Naive thymus-derived CD8-positive, alpha-beta T cell (primary cell): ENCODE measurements at regions not wholly inside any gene's neighbourhood (a gene's known extent, or its start where the extent isn't known, plus 50 kb on each side); places are given as distances from the start of the nearest gene placed in this dataset.
"Not testable (repeated sequence)": the region's sequence is repeated elsewhere in the genome, so short reads cannot be mapped to it uniquely, and the experiment has no call there.

ENCODE experiments used
- ATAC-seq, 2 donors: fragments of 150-1000 bp; cut with Tn5 transposase in 1 of 2; sonication (Bioruptor Pico), chemical (Tn5 transposase) in 1 of 2; 1 replicate in 1 of 2; 2 replicates in 1 of 2; pipeline ENCODE4 v1.10.0; 2021; ENCODE audit warnings: mild to moderate bottlenecking in 2 of 2, moderate library complexity in 2 of 2
- POLR2A ChIA-PET: fragments of 350-600 bp; sonication (Branson Sonifier 250); formaldehyde crosslinking; loops from one replicate; lab custom pipeline; 2021; ENCODE audit warnings: antibody characterized with exemption; lab: Charles Lee
- DNase-seq, 10 donors: peaks; one replicate each; pipeline versions ENCODE4 v3.0.0 to v3.0.0-alpha.2; 2020 to 2022
- H3K27ac Mint-ChIP-seq, 10 donors: one replicate each; pipeline ENCODE4 v1.8.0; 2020 to 2022; ENCODE audit warnings: mild to moderate bottlenecking in 10 of 10, mixed read lengths in 10 of 10, moderate library complexity in 4 of 10, inconsistent platforms in 1 of 10
- H3K27me3 Mint-ChIP-seq, 5 donors: one replicate each; pipeline ENCODE4 v1.8.0; 2021 to 2022; ENCODE audit warnings: mixed read lengths in 5 of 5
- H3K36me3 Mint-ChIP-seq, 3 donors: one replicate each; pipeline ENCODE4 v1.8.0; 2020 to 2022; ENCODE audit warnings: mixed read lengths in 3 of 3, mild to moderate bottlenecking in 2 of 3, inconsistent platforms in 1 of 3
- H3K4me1 Mint-ChIP-seq, 4 donors: one replicate each; pipeline ENCODE4 v1.8.0; 2021 to 2022; ENCODE audit warnings: mixed read lengths in 4 of 4
- H3K4me3 Mint-ChIP-seq, 10 donors: one replicate each; pipeline ENCODE4 v1.8.0; 2020 to 2022; ENCODE audit warnings: mild to moderate bottlenecking in 10 of 10, mixed read lengths in 10 of 10, moderate library complexity in 6 of 10, inconsistent platforms in 1 of 10
- H3K9me3 Mint-ChIP-seq, 9 donors: one replicate each; pipeline ENCODE4 v1.8.0; 2020 to 2022; ENCODE audit warnings: mixed read lengths in 9 of 9, mild to moderate bottlenecking in 3 of 9, inconsistent platforms in 1 of 9, moderate library complexity in 1 of 9

- Mint-ChIP-seq H3K27ac (no peak overlapping the region), H3K4me1 (no peaks in the 10 kb centered on the region), H3K9me3 (peaks cover 0 to 2% (median 0%) of the 10 kb centered on the region in 9 donors), H3K27me3 (peaks cover 0 to 5% (median 0%) of the 10 kb centered on the region in 5 donors), H3K4me3 (no peak overlapping the region), H3K36me3 (no peaks in the 10 kb centered on the region)
- ATAC-seq (no peak), DNase-seq (no peak)
- POLR2A ChIA-PET = no interaction called here
Measured at GRCh38 chr5:17018871-17019270, 82.8 kb upstream of the MYO10 start.

GRCh38 chr5:17019324-17019723, 83.2 kb upstream of the MYO10 start:
- no peak for ATAC-seq

GRCh38 chr5:17020678-17021601, 84.9 kb upstream of the MYO10 start:
- ATAC-seq = no peak
- no peak overlapping the region for H3K27ac Mint-ChIP-seq
- DNase-seq = no peak
- POLR2A ChIA-PET = no interaction called here
- H3K27me3 Mint-ChIP-seq = peaks cover 0 to 3% (median 0%) of the 10 kb centered on the region in 5 donors
- H3K4me1 Mint-ChIP-seq = no peaks in the 10 kb centered on the region
- H3K4me3 Mint-ChIP-seq = no peak overlapping the region
- H3K36me3 Mint-ChIP-seq = no peaks in the 10 kb centered on the region
- no peaks in the 10 kb centered on the region for H3K9me3 Mint-ChIP-seq

More at GRCh38 chr5:17019324-17019723, 83.2 kb upstream of the MYO10 start:
- H3K4me3 Mint-ChIP-seq = no peak overlapping the region
- no peak overlapping the region for H3K27ac Mint-ChIP-seq
- H3K4me1 Mint-ChIP-seq = no peaks in the 10 kb centered on the region
- peaks cover 0 to 2% (median 0%) of the 10 kb centered on the region in 9 donors for H3K9me3 Mint-ChIP-seq
- peaks cover 0 to 5% (median 0%) of the 10 kb centered on the region in 5 donors for H3K27me3 Mint-ChIP-seq
- DNase-seq = no peak
- no peaks in the 10 kb centered on the region for H3K36me3 Mint-ChIP-seq
- POLR2A ChIA-PET = no interaction called here

- ATAC-seq (no peak), DNase-seq (no peak)
- no peaks in the 10 kb centered on the region for H3K4me1 Mint-ChIP-seq
- no peak overlapping the region for H3K4me3 Mint-ChIP-seq
- POLR2A ChIA-PET = no interaction called here
- no peaks in the 10 kb centered on the region for H3K36me3 Mint-ChIP-seq
- H3K9me3 Mint-ChIP-seq = peaks cover 0 to 1% (median 0%) of the 10 kb centered on the region in 9 donors
- peaks cover 0 to 3% (median 0%) of the 10 kb centered on the region in 5 donors for H3K27me3 Mint-ChIP-seq
- H3K27ac Mint-ChIP-seq = no peak overlapping the region
Measured at GRCh38 chr5:17021602-17021932, 85.5 kb upstream of the MYO10 start.

GRCh38 chr5:17022296-17022695, 86.2 kb upstream of the MYO10 start:
- Mint-ChIP-seq H3K36me3 (no peaks in the 10 kb centered on the region), H3K4me3 (no peak overlapping the region), H3K27me3 (peaks cover 0 to 3% (median 1%) of the 10 kb centered on the region in 5 donors), H3K4me1 (no peaks in the 10 kb centered on the region), H3K9me3 (peaks cover 0 to 2% (median 0%) of the 10 kb centered on the region in 9 donors), H3K27ac (no peak overlapping the region)
- no peak for DNase-seq
- POLR2A ChIA-PET = no interaction called here
- no peak for ATAC-seq

- Mint-ChIP-seq H3K9me3 (peaks cover 0 to 8% (median 0%) of the 10 kb centered on the region in 9 donors), H3K4me1 (no peaks in the 10 kb centered on the region), H3K27ac (no peak overlapping the region), H3K27me3 (peaks cover 0 to 1% (median 0%) of the 10 kb centered on the region in 5 donors), H3K4me3 (no peak overlapping the region), H3K36me3 (no peaks in the 10 kb centered on the region)
- POLR2A ChIA-PET = no interaction called here
- no peak for ATAC-seq
- no peak for DNase-seq
Measured at GRCh38 chr5:17024686-17025180, 88.6 kb upstream of the MYO10 start.

GRCh38 chr5:17031659-17032277, 95.7 kb upstream of the MYO10 start:
- H3K27me3 Mint-ChIP-seq, H3K4me1 Mint-ChIP-seq, H3K27ac Mint-ChIP-seq, H3K4me3 Mint-ChIP-seq, ATAC-seq, POLR2A ChIA-PET, H3K36me3 Mint-ChIP-seq, DNase-seq: not testable (repeated sequence)
- H3K9me3 Mint-ChIP-seq = peaks cover 0 to 11% (median 2%) of the 10 kb centered on the region in 9 donors

GRCh38 chr5:17032314-17032985, 96.4 kb upstream of the MYO10 start:
- H3K4me1 Mint-ChIP-seq, ATAC-seq, H3K27me3 Mint-ChIP-seq, POLR2A ChIA-PET, H3K4me3 Mint-ChIP-seq, DNase-seq, H3K27ac Mint-ChIP-seq, H3K36me3 Mint-ChIP-seq: not testable (repeated sequence)
- peaks cover 0 to 12% (median 2%) of the 10 kb centered on the region in 9 donors for H3K9me3 Mint-ChIP-seq

GRCh38 chr5:17034992-17035391, 98.9 kb upstream of the MYO10 start:
- H3K4me1 Mint-ChIP-seq, ATAC-seq, H3K4me3 Mint-ChIP-seq, H3K27me3 Mint-ChIP-seq, DNase-seq, H3K9me3 Mint-ChIP-seq, POLR2A ChIA-PET, H3K36me3 Mint-ChIP-seq, H3K27ac Mint-ChIP-seq: not testable (repeated sequence)

GRCh38 chr5:17037751-17038150, 101.7 kb upstream of the MYO10 start:
- no peaks in the 10 kb centered on the region for H3K27me3 Mint-ChIP-seq
- no peaks in the 10 kb centered on the region for H3K4me1 Mint-ChIP-seq
- ATAC-seq = no peak
- peaks cover 0 to 2% (median 0%) of the 10 kb centered on the region in 9 donors for H3K9me3 Mint-ChIP-seq
- H3K36me3 Mint-ChIP-seq = no peaks in the 10 kb centered on the region
- POLR2A ChIA-PET = no interaction called here
- no peak for DNase-seq
- no peak overlapping the region for H3K4me3 Mint-ChIP-seq
- no peak overlapping the region for H3K27ac Mint-ChIP-seq

- no peak overlapping the region for H3K27ac Mint-ChIP-seq
Measured at GRCh38 chr5:17039170-17039569, 103.1 kb upstream of the MYO10 start.

GRCh38 chr5:17042041-17042440, 106.0 kb upstream of the MYO10 start:
- no peak overlapping the region for H3K4me3 Mint-ChIP-seq
- H3K27me3 Mint-ChIP-seq = peaks cover 0 to 17% (median 2%) of the 10 kb centered on the region in 5 donors
- H3K9me3 Mint-ChIP-seq = peaks cover 0 to 6% (median 0%) of the 10 kb centered on the region in 9 donors
- H3K36me3 Mint-ChIP-seq = no peaks in the 10 kb centered on the region
- ATAC-seq (no peak), DNase-seq (no peak)
- H3K4me1 Mint-ChIP-seq = no peaks in the 10 kb centered on the region
- no peak overlapping the region for H3K27ac Mint-ChIP-seq
- POLR2A ChIA-PET = no interaction called here

More at GRCh38 chr5:17039170-17039569, 103.1 kb upstream of the MYO10 start:
- H3K4me3 Mint-ChIP-seq = no peak overlapping the region
- no peak for DNase-seq
- no peaks in the 10 kb centered on the region for H3K36me3 Mint-ChIP-seq
- peaks cover 0 to 6% (median 0%) of the 10 kb centered on the region in 9 donors for H3K9me3 Mint-ChIP-seq
- no peak for ATAC-seq
- H3K4me1 Mint-ChIP-seq = no peaks in the 10 kb centered on the region
- POLR2A ChIA-PET = no interaction called here
- peaks cover 0 to 9% (median 2%) of the 10 kb centered on the region in 5 donors for H3K27me3 Mint-ChIP-seq

- DNase-seq (no peak), ATAC-seq (no peak)
- Mint-ChIP-seq H3K27ac (peak overlapping the region in 1 of 10 donors; percentile 43), H3K4me1 (no peaks in the 10 kb centered on the region), H3K4me3 (no peak overlapping the region), H3K36me3 (no peaks in the 10 kb centered on the region), H3K9me3 (peaks cover 0 to 6% (median 0%) of the 10 kb centered on the region in 9 donors), H3K27me3 (peaks cover 0 to 17% (median 2%) of the 10 kb centered on the region in 5 donors)
- POLR2A ChIA-PET = no interaction called here
Measured at GRCh38 chr5:17046320-17046719, 110.2 kb upstream of the MYO10 start.
